Hematopoietic multipotent progenitor cell treated with erythropoietin and hydrocortisone succinate and interleukin-3 and kit ligand, for 6 days (in vitro differentiated cells): ENCODE measurements at regions not wholly inside any gene's neighbourhood (a gene's known extent, or its start where the extent isn't known, plus 50 kb on each side); places are given as distances from the start of the nearest gene placed in this dataset.

Experiments
- DNase-seq: peaks from one replicate; pipeline ENCODE4 v3.0.0-alpha.2; 2015

DNA sequence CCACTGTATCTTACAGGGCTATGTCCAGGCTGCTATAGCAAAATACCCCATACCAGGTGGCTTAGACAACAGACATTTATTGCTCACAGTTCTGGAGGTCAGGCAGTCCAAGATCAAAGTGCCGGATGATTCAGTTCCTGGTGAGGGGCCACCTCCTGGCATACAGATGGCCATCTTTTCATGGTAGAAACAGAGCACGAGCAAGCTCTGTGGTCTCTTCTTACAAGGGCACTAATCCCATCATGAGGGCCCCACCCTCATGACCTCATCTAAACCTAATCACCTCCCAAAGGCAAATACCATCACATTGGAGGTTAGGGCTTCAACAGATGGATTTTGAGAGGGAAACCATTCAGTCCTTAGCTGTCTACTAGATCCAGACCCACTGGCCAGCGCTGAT lies 117.4 kb upstream of the NECTIN1 start:
- no peak for DNase-seq

DNA sequence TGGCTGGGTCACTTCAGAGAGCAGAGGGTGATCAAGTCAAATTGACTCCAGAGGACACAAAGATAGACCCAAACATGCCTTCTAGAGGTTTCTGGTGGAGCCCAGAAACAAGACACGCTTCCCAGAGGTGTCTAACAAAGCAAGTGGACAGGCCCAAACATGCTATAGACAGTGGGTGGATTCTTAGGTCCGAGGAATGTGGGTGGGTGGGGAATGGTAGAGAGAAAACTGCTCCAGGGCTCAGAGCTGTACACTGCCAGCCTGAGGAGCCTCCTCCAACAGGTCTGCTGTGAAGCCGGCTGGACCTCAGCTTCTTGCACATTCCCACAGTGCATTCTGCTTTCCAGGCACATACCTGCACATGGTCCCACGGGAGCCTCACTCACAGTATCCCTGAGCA lies 116.8 kb upstream of the NECTIN1 start:
- no peak for DNase-seq

DNA sequence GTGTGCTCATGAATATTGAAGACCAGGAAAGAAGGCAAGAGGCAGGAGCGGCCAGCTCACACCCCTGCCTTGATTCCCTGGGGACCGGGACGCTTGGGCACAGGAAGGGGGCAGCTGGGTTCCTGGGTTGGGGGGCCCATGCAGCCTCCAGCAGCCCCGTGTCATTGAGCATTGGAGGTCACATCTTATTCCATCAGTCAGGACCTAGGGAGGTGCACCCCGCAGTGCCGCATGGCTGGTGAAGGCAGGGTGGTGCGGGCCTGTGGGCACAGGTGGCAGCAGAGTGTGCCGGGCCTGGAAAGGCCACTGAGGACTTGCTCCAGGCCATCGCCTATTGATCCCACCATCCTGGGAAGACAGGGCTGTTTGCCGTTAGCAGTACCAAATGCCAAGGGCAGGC lies 116.3 kb upstream of the NECTIN1 start:
- no peak for DNase-seq

DNA sequence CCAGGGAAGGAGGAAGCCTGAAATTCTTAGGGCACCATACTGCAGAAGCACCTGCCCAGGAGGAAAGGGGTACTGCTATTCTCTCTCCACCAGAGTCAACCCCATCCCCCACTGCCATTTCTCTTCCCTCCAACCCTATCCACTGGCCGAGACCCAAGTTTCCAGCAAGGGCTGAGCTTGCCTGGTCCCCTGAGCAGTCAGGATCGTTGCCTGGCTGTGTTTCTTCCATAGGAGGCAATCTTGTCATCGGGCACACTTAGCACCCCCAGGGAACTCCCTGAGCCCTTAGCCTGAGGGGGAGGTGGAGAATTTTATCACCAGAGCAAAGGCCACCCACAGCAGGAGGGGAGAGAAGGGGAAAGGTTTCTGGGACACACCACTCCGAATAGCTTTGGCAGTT lies 115.8 kb upstream of the NECTIN1 start:
- DNase-seq: no peak

DNA sequence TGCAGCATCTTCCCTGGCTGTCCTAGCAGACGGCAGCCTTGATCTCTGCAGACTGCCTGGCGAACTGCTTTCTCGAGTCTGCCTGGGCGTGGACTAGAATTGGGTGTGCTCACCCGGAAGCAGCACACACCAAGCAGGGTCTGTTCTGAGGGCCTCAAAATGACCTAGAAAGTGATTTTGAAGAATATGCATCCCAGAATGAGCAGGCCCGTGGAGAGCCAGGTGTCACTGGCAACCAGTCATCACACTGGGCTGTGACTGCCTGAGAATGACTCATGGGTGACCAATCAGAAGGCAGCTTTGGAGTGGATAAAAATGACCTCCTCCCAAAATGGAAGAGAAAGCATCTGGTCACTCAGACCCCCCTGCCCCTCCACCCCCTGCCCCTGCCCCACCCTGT lies 114.9 kb upstream of the NECTIN1 start:
- no peak for DNase-seq

DNA sequence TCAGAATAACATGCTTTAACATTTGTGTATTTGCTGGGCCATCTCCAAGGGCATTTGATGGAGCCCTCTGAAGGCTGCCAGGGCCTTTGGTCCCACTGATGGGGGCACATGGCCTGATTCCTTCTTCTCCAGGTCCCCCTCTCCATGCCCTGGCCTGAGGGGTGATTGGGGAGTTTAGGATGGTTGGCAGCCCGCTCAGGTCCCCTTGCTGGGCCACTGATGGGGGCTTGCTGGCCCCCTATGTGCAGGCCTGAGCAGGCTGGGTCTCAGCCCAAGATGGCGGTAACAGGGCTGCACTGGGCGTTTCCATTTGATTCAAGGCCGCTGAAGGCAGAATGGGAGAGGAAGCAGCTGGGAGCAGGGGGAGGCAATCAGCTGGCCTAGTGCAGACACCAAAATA lies 113.7 kb upstream of the NECTIN1 start:
- DNase-seq: no peak

DNA sequence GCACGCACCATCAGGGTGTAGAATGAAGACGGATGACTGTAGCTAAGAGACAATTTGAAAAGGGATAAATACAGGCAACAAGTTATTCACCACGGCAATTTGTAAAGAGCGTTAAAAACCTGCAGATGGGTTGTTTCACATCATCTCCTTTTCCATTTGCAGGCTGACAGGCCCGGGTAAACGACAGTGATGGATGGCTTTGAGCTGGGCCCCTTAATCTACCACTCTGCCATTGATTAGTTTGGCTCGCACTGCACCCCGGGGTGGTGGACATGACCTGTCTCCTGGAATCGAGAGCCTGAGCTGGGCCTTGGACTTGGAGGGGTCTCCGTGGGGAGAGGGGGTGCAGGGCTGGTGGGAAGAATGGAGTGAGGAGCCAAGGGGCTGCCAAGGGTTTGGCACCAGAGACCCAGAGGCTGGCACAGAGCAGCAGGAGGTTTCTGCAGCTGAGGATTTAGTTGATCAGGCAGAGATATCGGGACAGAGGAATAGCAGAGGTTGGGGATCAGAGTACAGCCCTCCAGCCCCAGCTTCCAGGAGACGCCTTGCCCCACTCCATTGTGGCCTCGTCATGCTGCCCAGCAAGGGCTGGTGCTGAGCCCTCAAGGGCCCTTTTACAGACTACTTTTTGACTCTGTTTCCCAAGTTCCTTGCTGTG lies 110.6 kb upstream of the NECTIN1 start:
- no peak for DNase-seq

DNA sequence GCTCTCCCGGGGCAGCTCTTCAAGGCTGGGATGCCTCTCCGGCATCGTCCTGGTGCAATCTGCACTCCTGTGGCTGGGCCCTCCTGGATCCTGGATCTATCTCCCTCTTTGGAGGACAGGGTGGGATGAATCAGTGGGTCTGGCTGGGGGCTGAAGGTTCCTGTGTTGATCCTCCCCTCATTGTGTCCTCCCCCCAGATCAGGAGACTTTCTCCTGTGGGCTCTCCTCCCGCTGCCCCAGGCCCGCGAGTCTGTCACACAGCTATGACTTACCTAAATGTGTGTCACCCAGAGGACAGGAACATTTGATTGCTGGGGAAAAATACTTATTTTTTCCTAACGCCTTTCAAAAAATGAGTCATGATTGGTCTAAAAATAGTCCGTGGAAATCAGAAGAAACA lies 106.8 kb upstream of the NECTIN1 start:
- no peak for DNase-seq

DNA sequence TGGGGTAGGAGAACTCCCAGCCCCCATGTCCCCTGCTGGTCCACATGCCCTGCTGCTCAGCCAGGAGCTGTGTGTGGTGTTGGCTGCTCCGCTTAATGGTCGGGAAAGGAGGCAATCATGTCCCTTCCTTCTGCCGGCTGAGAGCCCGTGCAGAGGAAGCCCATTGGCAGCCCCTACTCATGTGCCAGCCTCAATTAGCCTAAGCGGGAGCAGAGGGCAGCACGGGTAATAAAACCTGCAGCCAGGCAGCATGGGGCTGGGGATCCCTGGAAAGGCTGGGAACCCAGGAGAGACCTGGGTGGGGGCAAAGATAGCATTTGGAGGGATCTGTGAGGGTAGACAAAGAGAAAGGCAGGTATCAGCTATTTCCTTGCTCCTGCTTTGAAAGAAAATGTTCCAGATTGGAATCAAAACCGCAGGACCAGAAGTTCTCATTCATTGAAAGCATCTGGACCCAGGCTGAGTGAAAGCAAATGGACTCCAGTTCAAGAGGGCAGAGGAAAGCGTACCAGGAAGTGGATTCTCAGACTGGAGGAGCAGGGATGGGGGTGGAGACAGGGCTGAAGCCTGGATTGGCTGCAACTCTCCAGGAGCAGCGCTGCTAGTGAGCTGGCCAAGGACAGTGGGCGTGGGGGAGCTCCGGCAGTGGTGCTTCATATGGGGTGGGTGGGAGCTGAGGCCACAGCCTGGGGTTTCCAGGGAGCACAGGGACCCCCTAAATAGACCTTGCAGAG lies 103.4 kb upstream of the NECTIN1 start:
- no peak for DNase-seq

DNA sequence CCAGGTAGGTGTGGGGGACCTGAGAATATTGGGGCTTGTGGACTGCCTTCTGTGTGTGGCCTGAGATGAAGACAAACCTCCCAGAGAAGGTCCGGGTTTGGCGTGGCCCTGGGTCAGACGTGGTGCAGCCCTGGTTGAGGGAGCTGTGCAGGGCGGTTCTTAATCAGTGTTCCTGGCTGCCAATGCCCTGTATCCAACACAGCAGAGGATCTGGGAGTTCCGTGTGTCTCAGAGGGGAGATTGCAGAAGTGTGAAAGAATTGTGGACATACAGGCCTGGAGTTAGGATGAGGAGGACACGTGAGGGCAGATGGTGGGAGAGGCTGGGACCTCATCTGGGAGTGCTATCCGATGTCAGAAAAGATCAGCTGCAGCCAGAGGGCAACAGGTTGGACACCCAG lies 102.0 kb upstream of the NECTIN1 start:
- DNase-seq: no peak

DNA sequence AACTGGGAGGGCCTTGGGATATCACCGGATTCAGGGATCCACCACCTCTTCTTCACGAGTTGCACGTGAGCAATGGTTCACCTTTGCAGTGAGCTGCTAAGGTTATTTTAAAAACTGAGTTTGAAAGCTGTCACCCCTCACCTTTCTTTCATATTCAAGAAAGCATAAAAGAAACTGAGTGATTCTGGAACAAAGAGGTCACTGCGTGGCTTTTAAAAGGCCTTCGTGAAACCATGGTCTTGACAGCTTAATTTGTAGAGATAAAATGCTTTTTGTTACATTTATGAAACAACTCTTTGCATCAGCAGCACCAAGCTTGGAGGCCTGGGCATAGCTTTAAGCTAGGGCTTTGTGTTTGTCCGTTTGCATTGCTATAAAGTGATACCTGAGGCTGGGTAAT lies 101.4 kb upstream of the NECTIN1 start:
- no peak for DNase-seq

DNA sequence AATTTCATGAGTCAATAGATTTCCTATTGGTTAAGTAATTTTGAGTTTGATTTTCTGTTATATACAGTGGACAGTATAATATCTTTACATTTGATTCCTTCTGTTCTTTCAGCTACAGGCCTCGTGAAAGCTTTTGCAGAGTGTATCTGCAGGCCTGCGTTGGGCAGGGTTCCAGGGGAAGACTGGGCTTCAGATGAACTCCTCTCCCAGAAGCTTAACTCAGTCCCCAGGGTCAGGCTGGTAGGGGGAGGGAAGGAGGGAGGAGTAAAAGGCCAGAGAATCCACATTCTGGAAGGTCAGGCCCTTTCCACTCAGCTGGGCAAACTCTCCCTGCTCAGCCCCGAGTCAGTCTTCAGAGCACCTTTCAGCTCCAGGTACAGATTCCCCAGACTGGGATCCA lies 100.4 kb upstream of the NECTIN1 start:
- DNase-seq: no peak

DNA sequence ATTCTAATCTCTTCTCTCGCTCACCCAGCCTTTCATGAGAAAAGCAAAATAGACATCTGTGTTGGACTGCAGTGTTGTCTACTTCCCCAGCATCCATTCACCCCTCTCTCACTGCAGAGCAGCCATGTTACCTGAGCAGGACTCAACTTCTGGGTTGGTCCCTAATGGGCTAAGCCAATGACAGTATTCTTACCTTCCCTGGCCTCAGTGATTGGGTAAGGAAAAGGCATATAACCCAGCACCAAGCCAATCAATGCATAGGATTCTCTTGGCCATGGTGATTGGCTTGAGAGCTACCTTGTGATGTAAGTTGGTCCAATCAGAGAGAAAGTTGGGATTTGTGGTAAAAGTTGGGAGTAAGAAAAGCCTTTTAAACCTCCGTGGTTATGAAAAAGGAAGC lies 99.8 kb upstream of the NECTIN1 start:
- no peak for DNase-seq

DNA sequence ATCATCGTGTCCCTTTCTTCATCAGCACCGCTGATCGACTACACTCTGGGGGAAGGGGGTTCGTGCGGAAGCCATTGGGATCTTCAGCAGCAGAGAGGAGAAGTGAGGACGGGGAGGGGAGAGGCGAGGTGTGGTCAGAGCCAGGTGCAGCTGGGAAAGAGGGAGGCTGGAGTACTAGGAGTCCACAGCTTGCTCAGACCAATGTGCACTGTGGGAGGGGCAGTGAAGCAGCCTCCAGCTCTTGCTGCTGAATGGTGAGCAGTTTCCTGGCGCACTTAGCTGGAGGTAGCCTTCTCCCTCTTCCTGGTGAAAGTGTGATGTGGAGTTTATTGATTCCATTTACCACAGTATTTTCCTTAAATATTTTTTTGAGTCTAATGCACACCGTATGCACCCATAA lies 99.0 kb upstream of the NECTIN1 start:
- DNase-seq: no peak

DNA sequence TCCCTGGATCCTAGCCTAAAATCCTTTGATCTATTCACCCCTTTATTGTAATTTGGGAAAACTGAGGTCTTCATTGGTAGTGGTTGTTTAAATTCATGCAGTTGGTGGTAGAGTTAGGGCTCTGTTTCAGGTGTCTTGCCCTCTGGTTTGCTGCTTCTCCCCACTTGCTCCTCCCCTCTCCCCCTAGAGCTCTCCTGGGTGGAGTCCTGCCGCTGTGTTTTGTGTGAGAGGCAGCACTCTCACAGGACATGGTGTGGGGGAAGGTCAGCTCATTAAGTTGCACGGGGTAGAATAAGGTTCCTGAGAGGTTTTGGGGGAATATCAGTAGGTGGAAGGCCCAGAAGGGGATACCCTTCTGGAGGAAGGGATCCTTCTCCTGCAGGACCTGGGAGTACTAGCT lies 98.1 kb upstream of the NECTIN1 start:
- no peak for DNase-seq

DNA sequence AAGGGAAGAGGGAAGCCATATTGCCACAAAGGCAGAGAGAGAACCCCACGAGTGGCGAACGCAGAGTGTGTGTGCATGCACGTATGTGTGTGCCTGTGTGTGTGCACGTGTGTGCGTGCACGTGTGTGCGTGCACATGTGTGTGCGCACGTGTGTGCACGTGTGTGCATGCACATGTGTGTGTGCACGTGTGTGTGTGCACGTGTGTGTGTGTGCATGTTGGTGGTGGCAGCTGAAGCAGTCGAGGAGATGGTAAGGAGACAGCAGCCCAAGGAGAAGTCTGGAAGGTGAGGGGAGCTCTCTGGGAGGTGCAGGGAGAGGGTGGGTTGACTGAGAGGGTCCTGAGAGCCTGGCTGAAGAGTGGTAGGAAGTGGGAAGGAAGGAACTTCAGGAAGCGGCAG lies 94.1 kb upstream of the NECTIN1 start:
- no peak for DNase-seq

DNA sequence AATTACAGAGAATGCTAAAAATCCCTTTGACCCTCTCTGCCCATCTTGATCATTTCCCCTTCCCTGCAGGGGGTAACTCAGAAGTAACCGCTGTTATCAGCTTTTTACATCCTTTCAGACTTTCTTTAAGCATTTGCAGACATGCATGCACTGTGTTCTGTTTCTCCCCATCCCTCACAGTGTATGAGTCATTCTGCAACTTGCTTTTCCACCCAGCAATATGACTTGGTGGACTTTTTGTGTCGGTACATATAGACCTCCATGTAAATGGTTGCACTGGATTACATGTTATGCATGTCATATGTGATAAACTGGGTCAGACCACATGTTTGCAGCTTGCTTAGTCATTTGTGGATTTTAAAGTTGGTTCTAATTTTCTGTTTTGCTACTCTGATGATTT lies 87.7 kb upstream of the NECTIN1 start:
- DNase-seq: no peak

DNA sequence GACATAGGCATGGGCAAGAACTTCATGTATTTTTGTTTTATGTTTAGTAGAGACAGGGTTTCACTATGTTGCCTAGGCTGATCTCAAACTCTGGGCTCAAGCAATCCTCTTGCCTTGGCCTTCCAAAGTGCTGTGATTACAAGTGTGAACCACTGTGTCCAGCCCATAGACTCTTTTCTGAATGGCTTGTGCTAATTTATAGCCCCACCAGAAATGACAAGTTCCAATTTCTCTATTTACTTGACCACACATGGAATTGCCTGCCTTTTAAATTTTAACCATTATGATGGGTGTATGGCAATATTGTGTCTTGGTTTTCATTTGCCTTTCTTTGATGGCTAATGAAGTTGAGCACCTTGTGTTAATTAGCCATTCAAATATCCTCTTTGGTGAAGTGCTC lies 85.8 kb upstream of the NECTIN1 start:
- DNase-seq: no peak

DNA sequence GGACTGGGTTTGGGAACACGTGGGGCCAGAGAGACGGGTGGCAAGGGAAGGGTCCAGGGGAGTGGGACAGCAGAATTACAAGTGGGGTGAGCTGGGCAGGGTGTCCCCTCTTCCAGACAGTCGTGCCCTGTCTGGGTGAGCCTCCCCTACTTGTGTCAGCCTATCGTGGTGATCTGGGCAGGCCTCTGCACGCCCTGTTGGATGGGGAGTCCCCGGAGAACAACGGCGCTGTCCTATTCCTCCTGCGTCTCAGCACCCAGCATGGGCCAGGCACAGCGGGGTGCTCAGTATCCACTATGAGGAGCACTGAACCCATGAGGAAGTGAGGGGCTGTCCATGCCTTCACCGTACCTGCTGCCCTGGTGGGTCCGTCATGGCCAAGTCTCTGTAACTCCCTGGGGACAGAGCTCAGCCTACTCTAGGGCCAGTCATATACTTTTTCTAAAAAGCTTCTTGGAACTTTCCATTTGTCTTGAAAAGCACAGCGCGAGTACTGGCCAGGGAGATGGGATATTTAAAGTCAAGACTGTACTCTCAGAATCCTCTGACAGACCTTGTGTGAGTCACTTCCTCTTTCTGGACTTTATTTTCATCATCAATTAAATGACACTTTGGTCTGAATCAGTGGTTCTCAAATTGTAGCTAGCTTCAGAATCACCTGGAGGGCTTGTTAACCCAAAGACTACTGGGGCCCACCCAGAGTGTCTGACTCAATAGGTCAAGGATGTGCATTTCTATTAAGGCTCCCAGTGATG lies 81.7 kb upstream of the NECTIN1 start:
- DNase-seq: no peak

DNA sequence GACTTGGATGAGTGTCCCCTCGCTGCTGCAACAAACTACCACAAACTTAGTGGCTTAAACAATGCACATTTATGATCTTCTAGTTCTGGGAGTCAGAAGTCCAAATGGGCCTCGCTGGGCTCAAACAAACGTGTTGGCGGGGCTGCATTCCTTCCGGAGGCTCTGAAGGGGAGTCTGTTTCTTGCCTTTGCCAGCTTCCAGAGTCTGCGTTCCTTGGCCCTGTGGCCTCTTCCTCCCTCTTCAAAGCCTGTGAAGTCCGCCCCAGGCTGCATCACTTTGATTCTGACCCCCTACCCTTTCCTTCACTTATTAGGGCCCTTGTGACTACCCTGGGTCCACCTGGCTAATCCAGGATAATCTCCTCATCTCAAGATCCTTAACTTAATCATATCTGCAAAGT lies 80.3 kb upstream of the NECTIN1 start:
- DNase-seq: no peak

DNA sequence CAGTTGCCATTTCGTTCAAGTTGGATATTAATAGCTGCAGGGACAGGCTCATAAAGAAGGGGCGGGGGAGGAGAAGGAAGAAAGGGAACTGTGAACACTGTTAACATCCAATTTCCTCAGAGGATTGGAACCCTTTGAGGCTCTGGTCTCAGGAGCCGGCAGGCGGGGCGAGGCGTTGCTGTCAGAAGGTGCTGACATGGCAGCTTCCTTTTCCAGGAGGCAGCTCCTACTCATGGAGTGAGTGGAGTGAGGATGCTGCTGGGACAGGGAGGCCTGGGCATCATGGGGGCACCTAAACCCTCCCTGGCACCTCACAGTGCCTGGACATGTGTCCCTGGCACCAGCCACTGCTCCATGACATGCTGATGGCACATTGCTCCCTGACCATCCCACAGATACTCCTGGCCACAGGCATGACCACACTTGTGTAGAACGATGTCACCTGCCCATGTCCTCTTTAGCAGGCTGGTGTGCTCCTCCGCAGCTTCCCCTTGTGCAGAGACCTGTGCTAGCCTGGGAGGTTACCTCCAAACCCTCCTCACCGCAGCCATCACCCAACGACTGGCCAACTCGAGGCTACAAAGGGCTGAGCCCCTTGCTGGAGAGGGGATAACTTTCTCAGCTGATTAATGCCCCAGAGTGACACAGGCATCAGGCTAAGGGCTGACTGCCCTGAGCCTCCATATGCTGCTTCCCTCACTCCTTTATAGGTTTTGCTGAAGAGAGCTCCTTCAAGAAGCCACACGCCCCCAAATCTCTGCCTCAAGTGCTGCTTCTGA lies 79.6 kb upstream of the NECTIN1 start:
- DNase-seq: no peak

DNA sequence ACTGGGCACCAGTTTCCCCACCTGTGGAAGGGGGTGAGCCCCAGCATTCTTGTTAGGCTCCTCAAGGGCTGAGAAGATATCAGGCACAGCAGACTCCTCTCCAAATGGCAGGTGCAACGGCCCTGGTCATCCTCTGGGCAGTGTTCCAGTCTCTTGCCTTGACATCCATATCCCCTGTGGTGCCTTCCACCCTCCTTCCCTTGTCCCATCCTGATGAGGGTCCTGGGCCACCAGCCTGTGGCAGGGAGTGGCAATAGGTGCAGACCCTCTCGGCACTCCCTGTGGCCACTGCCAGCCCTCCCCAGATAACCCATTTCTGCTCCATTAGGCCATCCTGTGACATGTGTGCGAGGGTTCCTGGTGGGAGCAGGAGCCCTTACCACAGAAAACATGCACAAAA lies 78.8 kb upstream of the NECTIN1 start:
- DNase-seq: no peak

DNA sequence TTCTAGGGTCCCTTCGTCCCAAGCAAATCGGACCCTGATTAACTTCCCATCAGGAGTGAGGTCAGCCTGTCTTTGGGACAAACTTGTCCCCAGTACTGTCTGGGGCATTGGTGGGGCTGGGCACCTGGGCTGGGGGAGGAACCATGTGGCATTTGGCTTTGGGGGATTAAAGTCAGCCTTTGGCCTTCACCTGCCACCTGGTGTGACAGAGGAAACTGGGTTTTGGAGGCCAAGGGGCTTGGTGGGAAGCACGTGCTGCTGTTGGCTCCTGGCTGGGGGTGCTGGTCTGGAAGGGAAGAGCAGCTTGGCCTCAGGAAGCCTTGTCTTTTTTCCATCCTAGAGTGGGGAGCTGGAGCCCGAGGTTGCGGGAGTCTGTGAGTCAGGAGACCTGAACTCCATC lies 78.4 kb upstream of the NECTIN1 start:
- no peak for DNase-seq
